HG03571 (cell line): ENCODE measurements at regions not wholly inside any gene's neighbourhood (a gene's known extent, or its start where the extent isn't known, plus 50 kb on each side); places are given as distances from the start of the nearest gene placed in this dataset.
"Not testable (repeated sequence)": the region's sequence is repeated elsewhere in the genome, so short reads cannot be mapped to it uniquely, and the experiment has no call there.

Source experiments
- ATAC-seq: cut with Tn5 transposase; IDR thresholded peaks from one replicate; pipeline ENCODE4 v1.9.1; 2021; ENCODE audit not compliant: unreplicated experiment

- ATAC-seq = no peak
These were observed 996.6 kb downstream of the TLE1 start for GRCh38 chr9:80692751-80693150.

GRCh38 chr9:80691229-80691628 lies 998.1 kb downstream of the TLE1 start:
- no peak for ATAC-seq

- ATAC-seq = no peak
These were observed 998.9 kb downstream of the TLE1 start for GRCh38 chr9:80690349-80690939.

- no peak for ATAC-seq
These were observed 1009.4 kb downstream of the TLE1 start for GRCh38 chr9:80679916-80680315.

GRCh38 chr9:80678906-80679305 lies 1010.4 kb downstream of the TLE1 start:
- no peak for ATAC-seq

GRCh38 chr9:80673496-80673895 lies 1015.9 kb downstream of the TLE1 start:
- no peak for ATAC-seq

- no peak for ATAC-seq
These were observed 1023.9 kb downstream of the TLE1 start for GRCh38 chr9:80665479-80665878.

- ATAC-seq = no peak
These were observed 1024.8 kb downstream of the TLE1 start for GRCh38 chr9:80664327-80665210.

GRCh38 chr9:80659751-80660150 lies 1029.6 kb downstream of the TLE1 start:
- ATAC-seq = not testable (repeated sequence)

- no peak for ATAC-seq
These were observed 1038.3 kb downstream of the TLE1 start for GRCh38 chr9:80651044-80651443.

GRCh38 chr9:80649496-80649895 lies 1039.9 kb downstream of the TLE1 start:
- ATAC-seq = no peak

GRCh38 chr9:80649001-80649420 lies 1040.3 kb downstream of the TLE1 start:
- no peak for ATAC-seq

GRCh38 chr9:80648336-80648735 lies 1041.0 kb downstream of the TLE1 start:
- ATAC-seq = no peak

- ATAC-seq = no peak
These were observed 1043.1 kb downstream of the TLE1 start for GRCh38 chr9:80646211-80646610.

- no peak for ATAC-seq
These were observed 1045.3 kb downstream of the TLE1 start for GRCh38 chr9:80644044-80644443.

GRCh38 chr9:80635065-80635464 lies 1054.3 kb downstream of the TLE1 start:
- ATAC-seq = no peak

- no peak for ATAC-seq
These were observed 1057.3 kb downstream of the TLE1 start for GRCh38 chr9:80632041-80632440.

GRCh38 chr9:80622508-80622907 lies 1050.7 kb downstream of the TLE4 start:
- no peak for ATAC-seq

- ATAC-seq = no peak
These were observed 1047.6 kb downstream of the TLE4 start for GRCh38 chr9:80619356-80619755.

GRCh38 chr9:80615964-80616363 lies 1044.2 kb downstream of the TLE4 start:
- no peak for ATAC-seq

GRCh38 chr9:80605793-80606192 lies 1034.0 kb downstream of the TLE4 start:
- no peak for ATAC-seq

- ATAC-seq = no peak
These were observed 1033.4 kb downstream of the TLE4 start for GRCh38 chr9:80605129-80605528.
